Right kidney (tissue), 1 donor: ENCODE measurements at regions not wholly inside any gene's neighbourhood (a gene's known extent, or its start where the extent isn't known, plus 50 kb on each side); places are given as distances from the start of the nearest gene placed in this dataset.

Source experiments
- DNase-seq: peaks from one replicate; pipeline ENCODE4 v3.0.0-alpha.2; 2016

DNA sequence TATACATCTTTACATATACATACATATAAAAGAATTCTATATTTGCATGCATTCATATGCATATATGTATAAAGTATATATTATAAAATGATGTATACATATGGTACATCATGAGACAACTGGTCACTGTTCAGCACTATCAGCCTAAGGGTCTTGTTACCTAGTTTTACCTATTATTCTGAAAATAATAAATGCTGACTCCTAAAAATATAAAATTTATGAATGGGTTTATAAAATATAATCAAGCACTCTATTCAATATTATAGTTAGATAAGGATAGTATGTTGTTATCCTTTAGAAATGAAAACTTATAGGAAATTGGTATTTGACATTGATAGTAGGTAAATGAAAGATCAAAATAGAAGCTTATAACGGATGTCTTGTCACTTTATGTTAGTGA, 324.2 kb downstream of the GBA3 start:
- no peak for DNase-seq

GRCh38 chr4:23015821-23016220, 323.1 kb downstream of the GBA3 start:
- DNase-seq = no peak

GRCh38 chr4:23009093-23009492, 316.4 kb downstream of the GBA3 start:
- no peak for DNase-seq

GRCh38 chr4:23006756-23007155, 314.0 kb downstream of the GBA3 start:
- DNase-seq = no peak

DNA sequence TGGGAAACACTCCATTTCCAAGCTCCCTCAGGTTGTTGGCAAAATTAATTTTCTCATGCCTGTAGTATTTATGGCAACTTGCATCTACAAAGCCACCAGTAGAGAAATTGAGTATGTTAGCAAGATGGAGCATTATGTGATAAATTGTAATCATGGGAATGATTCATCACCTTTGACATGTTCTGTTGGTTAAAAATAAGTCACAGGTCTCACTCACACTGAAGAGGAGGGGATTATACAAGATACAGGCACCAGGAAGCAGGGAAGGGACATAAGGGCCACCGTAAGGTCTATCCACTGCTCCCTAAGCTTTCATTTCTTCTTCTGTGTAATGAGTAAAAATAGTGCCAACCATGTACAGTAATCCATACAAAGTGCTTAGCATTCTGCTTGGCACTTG, 313.0 kb downstream of the GBA3 start:
- DNase-seq = no peak

DNA sequence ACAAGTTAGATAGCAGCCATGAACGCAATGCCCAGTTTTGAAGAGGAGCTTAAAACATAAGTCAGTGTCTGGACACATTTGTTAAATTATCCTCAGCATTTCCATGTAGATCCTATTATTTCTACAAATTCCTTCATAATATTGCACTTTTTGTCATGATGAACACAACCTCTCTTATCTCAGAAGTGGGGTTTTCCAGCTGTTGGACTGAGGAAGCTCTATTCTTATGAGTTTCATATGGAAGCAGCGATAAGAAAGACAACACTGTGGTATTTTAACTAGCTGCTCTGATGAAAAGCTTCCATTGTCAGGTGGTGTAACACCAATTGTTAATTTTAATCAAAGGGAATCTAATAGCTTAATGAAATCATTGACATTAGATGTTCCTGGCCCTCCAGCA, 308.7 kb downstream of the GBA3 start:
- DNase-seq = no peak

DNA sequence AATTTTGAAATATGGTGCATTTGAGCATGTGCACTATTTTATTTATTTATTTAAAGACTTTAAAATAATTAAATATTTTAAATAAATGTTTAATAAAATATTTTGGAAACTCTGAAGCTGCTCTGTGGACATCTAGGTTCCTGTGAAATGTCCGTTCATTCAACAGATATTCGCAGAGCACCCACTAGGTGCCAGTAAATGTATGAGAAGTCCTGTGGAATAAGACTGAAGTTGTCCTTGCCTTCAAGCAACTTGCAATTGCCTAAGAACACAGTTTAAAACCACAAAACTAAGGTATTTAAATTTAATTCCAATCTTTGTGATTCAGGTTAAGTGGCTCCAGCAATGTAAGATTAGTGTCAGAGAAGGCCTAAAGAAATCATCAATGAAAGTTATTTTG, 306.7 kb downstream of the GBA3 start:
- no peak for DNase-seq

DNA sequence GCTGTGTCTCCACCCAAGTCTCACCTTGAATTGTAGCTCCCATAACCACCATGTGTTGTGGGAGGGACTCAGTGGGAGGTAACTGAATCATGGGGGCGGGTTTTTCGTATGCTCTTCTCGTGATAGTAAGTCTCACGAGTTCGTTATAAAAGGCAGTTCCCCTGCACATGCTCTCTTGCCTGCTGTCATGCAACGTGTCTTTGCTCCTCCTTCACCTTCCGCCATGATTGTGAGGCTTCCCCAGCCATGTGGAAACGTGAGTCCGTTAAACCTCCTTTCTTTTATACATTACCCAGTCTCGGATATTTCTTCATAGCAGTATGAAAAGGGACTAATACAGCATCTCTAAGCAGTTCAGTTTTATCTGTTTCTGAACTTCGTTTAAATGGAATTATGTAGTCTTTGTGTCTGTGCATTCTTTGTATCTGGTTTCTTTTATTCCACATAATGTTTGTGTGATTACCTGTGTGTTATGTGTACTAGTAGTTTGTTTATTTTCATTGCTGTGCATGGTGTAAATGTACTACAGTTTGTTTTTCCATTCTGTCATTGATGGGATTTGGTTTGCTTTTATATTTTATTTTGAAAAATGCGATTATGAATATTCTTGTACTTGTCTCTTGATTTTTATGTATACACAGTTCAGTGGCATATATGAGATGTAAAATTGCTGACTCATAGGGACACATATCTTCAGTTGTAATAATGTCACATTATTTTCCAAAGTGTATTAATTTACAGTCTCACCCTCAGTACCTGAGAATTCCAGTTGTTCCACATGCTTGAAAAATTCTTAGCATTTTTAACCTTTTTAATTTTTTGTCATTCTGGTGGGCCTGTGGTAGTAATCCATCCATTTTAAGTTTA, 304.9 kb downstream of the GBA3 start:
- no peak for DNase-seq

DNA sequence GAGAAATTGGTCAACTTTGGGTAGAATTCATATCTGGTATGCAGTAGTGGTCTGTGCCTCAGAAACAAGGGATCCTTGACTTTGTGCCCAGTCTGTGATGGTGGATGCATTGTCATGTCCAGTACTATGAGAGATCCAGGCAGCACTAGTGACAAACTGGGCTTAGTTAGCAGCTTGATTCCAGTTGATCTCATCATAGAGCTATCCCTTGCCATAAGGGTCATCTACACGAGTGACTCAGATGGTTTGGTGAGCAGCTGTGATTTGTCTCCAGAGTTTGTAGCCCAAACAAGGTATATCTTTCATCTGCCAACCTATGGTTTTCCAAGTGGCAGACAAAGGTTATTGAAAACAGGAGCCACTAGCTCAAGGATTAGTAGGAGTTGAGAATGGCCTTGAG, 298.8 kb downstream of the GBA3 start:
- no peak for DNase-seq

DNA sequence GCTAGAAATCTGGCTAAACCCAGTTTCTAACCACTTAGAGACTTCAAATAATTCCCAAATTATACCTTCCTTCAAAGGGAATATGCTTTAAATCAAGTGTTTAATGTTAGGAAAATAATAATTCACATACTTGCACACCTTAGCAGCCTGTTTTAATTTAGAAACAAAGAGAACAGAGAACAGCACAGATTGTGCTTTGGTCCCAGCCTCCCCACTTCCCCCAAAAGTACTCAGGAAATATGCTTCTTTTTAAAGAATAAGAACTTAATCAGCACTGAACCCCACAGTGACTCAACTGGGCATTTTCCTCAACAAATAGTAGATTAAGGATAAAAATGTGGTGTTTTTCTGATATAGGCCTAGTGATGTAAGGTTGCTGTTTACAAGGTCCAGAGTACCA, 295.8 kb downstream of the GBA3 start:
- no peak for DNase-seq

GRCh38 chr4:22987870-22988269, 295.1 kb downstream of the GBA3 start:
- no peak for DNase-seq

GRCh38 chr4:22986881-22987280, 294.1 kb downstream of the GBA3 start:
- DNase-seq = no peak

GRCh38 chr4:22986262-22986661, 293.5 kb downstream of the GBA3 start:
- no peak for DNase-seq

GRCh38 chr4:22984390-22984789, 291.7 kb downstream of the GBA3 start:
- no peak for DNase-seq

GRCh38 chr4:22978656-22979055, 285.9 kb downstream of the GBA3 start:
- DNase-seq = no peak

DNA sequence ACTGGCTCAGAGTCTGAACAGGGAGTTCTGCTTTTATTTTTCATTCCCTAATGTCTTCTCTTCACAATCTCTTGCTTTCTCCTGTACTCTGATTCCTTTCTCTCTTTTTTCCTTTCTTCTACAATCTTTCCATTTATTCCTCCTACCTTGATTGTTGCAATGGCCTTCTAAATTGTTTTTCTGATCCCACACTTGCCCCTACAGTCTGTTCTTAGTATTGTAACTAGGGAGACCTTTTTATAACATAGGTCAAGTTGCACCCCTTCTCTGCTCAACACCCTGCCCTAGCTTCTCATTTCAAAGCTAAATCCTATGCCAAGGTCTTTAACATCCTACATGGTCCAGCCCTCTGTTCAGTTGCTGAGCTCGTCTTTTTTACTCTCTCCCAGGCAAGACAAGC, 277.9 kb downstream of the GBA3 start:
- no peak for DNase-seq

DNA sequence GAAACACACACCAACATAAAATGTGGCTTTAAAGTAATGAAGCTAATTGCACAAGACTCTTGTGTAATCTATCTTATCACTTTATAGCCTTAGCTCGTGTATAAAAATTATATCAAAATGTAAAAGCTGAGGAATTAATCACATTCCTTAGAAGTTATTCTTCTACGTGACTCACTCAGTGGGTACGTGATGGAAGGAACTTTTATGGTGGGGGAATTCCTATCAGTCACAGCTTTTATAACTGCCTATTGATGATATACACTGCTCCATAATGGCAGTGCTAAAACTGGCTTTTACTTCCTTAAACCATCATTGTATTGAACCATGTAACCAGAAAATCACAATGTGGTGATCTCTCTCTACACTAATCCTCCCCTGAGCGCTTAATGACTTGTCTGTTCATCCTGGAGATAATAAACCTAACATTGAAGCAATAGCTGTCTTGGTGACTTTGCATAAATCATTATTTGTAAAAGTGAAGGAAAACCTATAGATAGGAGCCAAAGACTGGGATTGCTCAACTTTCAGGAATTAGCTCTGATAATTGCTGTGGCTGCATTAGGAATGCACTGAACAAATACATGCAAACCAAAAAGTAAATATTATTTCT, 276.7 kb downstream of the GBA3 start:
- DNase-seq = no peak

- DNase-seq = no peak
Observed at GRCh38 chr4:22962295-22962694, 269.6 kb downstream of the GBA3 start.

- DNase-seq = no peak
Observed at GRCh38 chr4:22959483-22959882, 266.7 kb downstream of the GBA3 start.

DNA sequence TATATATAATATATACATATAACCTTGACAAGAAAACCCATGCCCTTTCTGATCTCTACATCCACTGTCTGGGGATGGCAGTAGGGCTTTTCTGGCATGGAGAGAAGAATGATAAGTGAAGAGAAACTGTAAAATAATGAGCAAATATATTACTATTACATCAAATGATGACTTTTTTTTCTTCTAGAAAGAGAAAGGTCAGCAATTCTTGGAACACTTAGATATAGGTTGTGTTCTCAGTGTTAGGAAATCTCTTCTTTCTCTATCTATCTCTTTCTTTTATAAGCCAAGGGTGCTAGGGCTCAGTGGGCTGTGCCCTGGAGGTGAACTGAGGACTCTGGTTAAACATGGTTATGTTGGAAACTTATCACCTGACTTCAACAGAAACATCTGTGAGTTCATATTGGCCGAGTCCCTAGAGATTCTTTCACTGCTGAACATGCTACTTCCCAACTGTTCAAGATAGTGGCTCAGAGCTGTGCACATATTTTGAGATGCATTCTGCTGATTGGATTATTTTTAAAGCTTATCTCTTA, 265.1 kb downstream of the GBA3 start:
- DNase-seq = no peak

DNA sequence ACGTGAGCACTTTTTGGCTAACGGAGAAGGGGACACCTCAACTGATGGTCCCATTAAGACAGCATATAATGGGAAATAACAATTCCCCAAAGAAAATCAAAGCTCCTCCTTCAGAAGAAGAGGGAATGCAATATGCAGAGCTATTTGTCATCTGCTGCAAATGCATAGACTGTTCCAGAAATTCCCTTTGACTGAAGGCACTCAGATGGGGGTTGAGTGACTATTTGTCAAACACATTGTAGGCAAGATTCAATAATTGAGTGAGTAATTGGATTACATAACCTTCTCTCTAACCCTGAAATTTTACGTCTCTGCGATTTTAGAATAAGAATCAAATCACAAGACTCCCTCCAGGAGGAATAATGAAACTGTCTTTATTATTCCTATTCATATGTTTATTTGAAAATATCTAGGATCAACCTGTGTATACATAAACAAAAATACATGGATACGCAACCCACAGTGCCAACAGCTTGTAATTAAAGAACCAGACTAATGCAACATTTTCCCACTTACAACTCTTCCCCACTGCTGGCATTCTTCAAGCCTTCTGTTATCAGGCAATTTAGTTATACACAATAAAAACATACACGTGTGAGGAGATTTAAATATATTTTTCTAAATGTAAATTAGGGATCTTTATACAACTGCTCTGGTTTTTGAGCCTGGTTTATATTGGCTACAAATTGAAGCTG, 256.6 kb downstream of the GBA3 start:
- no peak for DNase-seq

DNA sequence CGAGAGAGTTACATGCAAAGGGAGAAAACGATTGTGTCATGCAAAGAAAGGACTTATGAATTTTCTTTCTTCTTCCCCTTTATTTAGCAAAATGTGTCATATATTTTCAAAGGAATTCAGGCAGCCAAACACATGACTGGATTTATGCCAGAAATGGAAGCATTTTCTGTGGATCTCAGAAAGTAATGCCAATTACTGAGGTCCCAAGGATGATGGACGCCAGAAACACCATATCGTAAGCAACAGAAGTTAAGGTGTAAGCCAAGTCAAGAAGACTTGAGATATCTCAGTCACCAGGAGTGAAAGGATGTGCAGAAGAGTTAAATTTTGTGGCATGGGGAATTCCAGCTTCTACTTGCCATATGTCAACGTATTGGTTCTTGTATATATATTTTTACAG, 255.1 kb downstream of the GBA3 start:
- DNase-seq = no peak

- no peak for DNase-seq
Observed at GRCh38 chr4:22942920-22943559, 250.3 kb downstream of the GBA3 start.
